ENCODE measurements at regions not wholly inside any gene's neighbourhood (a gene's known extent, or its start where the extent isn't known, plus 50 kb on each side); places are given as distances from the start of the nearest gene placed in this dataset.

GRCh38 chr7:113652501-113652900 is 266.3 kb downstream of the PPP1R3A start:
- TF ChIP-seq, protein P1, sequence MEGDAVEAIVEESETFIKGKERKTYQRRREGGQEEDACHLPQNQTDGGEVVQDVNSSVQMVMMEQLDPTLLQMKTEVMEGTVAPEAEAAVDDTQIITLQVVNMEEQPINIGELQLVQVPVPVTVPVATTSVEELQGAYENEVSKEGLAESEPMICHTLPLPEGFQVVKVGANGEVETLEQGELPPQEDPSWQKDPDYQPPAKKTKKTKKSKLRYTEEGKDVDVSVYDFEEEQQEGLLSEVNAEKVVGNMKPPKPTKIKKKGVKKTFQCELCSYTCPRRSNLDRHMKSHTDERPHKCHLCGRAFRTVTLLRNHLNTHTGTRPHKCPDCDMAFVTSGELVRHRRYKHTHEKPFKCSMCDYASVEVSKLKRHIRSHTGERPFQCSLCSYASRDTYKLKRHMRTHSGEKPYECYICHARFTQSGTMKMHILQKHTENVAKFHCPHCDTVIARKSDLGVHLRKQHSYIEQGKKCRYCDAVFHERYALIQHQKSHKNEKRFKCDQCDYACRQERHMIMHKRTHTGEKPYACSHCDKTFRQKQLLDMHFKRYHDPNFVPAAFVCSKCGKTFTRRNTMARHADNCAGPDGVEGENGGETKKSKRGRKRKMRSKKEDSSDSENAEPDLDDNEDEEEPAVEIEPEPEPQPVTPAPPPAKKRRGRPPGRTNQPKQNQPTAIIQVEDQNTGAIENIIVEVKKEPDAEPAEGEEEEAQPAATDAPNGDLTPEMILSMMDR (IDR thresholded peaks at IDR 0.05), result no peak
- TF ChIP-seq POLR2A (IDR thresholded peaks at IDR 0.05) (no peak), POLR2AphosphoS5 (IDR thresholded peaks at IDR 0.05) (no peak)

All from transverse colon (tissue), 4 donors.